ENCODE measurements at regions not wholly inside any gene's neighbourhood (a gene's known extent, or its start where the extent isn't known, plus 50 kb on each side); places are given as distances from the start of the nearest gene placed in this dataset.

DNA sequence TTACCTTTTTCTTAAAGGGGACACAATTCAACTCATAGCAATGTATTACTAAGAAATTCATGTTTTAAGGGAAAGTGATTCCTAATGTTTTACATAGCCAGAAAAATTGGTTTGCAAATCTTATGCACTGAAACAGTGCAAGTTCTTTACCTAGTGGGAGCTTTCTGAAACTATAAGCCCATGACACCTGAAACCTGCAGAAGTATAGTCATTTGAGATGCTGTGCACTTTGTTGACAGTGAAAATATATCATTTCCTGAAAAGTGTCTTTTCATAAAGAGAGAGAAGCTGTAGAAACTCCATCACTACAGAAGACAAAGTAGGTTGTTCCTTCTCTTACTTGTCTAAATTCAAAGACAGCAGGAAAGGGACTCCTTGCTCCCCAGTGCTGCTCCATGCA is 517.1 kb downstream of the LMO7 start:
- POLR2A ChIA-PET: no interaction called here
- Mint-ChIP-seq H3K4me3 (no peak overlapping the region), H3K27ac (no peak overlapping the region), H3K9me3 (no peaks in the 10 kb centered on the region), H3K27me3 (no peaks in the 10 kb centered on the region), H3K36me3 (ENCODE audit: low read depth) (no peaks in the 10 kb centered on the region), H3K4me1 (ENCODE audit: low read depth) (no peaks in the 10 kb centered on the region)
- no peaks in the 10 kb centered on the region for H3K36me3 ChIP-seq (ENCODE audit: insufficient read depth, low read length)
- H3K4me3 ChIP-seq (ENCODE audit: low read length): no peak overlapping the region
- DNase-seq (no peak), ATAC-seq (ENCODE audit: poor library complexity) (no peak)
- no peaks in the 10 kb centered on the region for H3K27me3 ChIP-seq (ENCODE audit: control insufficient read depth in 1 of 2, insufficient read depth in 2 of 2, low read length in 2 of 2)
- intact Hi-C loops (cut with DNase I, micrococcal nuclease): no loop called here
- H3K9me3 ChIP-seq (ENCODE audit: control insufficient read depth in 1 of 2, insufficient read depth in 1 of 2, low read length in 2 of 2): no peaks in the 10 kb centered on the region
- TF ChIP-seq, protein P1, sequence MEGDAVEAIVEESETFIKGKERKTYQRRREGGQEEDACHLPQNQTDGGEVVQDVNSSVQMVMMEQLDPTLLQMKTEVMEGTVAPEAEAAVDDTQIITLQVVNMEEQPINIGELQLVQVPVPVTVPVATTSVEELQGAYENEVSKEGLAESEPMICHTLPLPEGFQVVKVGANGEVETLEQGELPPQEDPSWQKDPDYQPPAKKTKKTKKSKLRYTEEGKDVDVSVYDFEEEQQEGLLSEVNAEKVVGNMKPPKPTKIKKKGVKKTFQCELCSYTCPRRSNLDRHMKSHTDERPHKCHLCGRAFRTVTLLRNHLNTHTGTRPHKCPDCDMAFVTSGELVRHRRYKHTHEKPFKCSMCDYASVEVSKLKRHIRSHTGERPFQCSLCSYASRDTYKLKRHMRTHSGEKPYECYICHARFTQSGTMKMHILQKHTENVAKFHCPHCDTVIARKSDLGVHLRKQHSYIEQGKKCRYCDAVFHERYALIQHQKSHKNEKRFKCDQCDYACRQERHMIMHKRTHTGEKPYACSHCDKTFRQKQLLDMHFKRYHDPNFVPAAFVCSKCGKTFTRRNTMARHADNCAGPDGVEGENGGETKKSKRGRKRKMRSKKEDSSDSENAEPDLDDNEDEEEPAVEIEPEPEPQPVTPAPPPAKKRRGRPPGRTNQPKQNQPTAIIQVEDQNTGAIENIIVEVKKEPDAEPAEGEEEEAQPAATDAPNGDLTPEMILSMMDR (IDR thresholded peaks at IDR 0.05): no peak
- no peak overlapping the region for H3K27ac ChIP-seq (ENCODE audit: low read depth in 1 of 2, low read length in 2 of 2)
- CTCF ChIA-PET: no interaction called here
- no peaks in the 10 kb centered on the region for H3K4me1 ChIP-seq (ENCODE audit: insufficient read depth, low read length)

- Histone ChIP-seq H3K36me3 (ENCODE audit: insufficient read depth, low read length) (no peaks in the 10 kb centered on the region), H3K27me3 (ENCODE audit: control insufficient read depth in 1 of 2, insufficient read depth in 2 of 2, low read length in 2 of 2) (no peaks in the 10 kb centered on the region), H3K4me1 (ENCODE audit: insufficient read depth, low read length) (no peaks in the 10 kb centered on the region), H3K4me3 (ENCODE audit: low read length) (no peak overlapping the region), H3K27ac (ENCODE audit: low read depth in 1 of 2, low read length in 2 of 2) (no peak overlapping the region), H3K9me3 (ENCODE audit: control insufficient read depth in 1 of 2, insufficient read depth in 1 of 2, low read length in 2 of 2) (no peaks in the 10 kb centered on the region)
- Mint-ChIP-seq H3K4me3 (no peak overlapping the region), H3K4me1 (ENCODE audit: low read depth) (no peaks in the 10 kb centered on the region), H3K27me3 (peaks cover 4% of the 10 kb centered on the region), H3K9me3 (no peaks in the 10 kb centered on the region), H3K36me3 (ENCODE audit: low read depth) (no peaks in the 10 kb centered on the region), H3K27ac (no peak overlapping the region)
- TF ChIP-seq, protein P1 (IDR thresholded peaks at IDR 0.05): no peak
- intact Hi-C loops (cut with DNase I, micrococcal nuclease): no loop called here
- CTCF ChIA-PET: no interaction called here
- ATAC-seq (ENCODE audit: poor library complexity) (no peak), DNase-seq (no peak)
- POLR2A ChIA-PET: no interaction called here
Observed at GRCh38 chr13:76148926-76149325, 512.8 kb downstream of the LMO7 start.

DNA sequence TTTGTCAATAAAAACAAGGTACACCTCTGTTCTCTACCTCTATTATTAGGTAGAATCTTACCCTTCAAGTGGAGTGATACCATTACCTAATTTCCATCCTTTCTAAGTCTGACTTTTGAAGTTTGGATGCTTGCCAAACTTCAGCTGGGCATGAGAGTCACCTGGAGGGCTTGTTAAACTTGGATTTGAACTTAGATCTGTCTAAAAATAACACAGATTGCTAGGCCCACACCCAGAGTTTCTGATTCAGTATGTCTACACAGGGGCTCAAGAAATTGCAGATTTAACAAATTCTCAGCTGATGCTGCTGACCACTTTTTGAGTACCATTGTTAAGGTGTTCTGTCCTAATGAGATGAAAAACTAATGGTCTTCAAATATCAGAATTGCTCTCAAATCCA is 512.2 kb downstream of the LMO7 start:
- H3K27ac Mint-ChIP-seq: no peak overlapping the region
- DNase-seq: no peak
- H3K27me3 Mint-ChIP-seq: peaks cover 4% of the 10 kb centered on the region
- no peak overlapping the region for H3K4me3 Mint-ChIP-seq
- Histone ChIP-seq H3K27ac (ENCODE audit: low read depth in 1 of 2, low read length in 2 of 2) (no peak overlapping the region), H3K36me3 (ENCODE audit: insufficient read depth, low read length) (no peaks in the 10 kb centered on the region), H3K4me3 (ENCODE audit: low read length) (no peak overlapping the region), H3K4me1 (ENCODE audit: insufficient read depth, low read length) (no peaks in the 10 kb centered on the region), H3K27me3 (ENCODE audit: control insufficient read depth in 1 of 2, insufficient read depth in 2 of 2, low read length in 2 of 2) (no peaks in the 10 kb centered on the region), H3K9me3 (ENCODE audit: control insufficient read depth in 1 of 2, insufficient read depth in 1 of 2, low read length in 2 of 2) (no peaks in the 10 kb centered on the region)
- no peaks in the 10 kb centered on the region for H3K4me1 Mint-ChIP-seq (ENCODE audit: low read depth)
- no peaks in the 10 kb centered on the region for H3K9me3 Mint-ChIP-seq
- intact Hi-C loops (cut with DNase I, micrococcal nuclease): no loop called here
- ChIA-PET CTCF (no interaction called here), POLR2A (no interaction called here)
- no peak for ATAC-seq (ENCODE audit: poor library complexity)
- TF ChIP-seq, protein P1 (IDR thresholded peaks at IDR 0.05): no peak
- no peaks in the 10 kb centered on the region for H3K36me3 Mint-ChIP-seq (ENCODE audit: low read depth)
